A673 (cell line): ENCODE measurements at regions not wholly inside any gene's neighbourhood (a gene's known extent, or its start where the extent isn't known, plus 50 kb on each side); places are given as distances from the start of the nearest gene placed in this dataset.

Experiments
- BruUV-seq: library from RNA; stranded (reverse); fragments of 400-500 nt; replicated peaks from 2 replicates; lab custom pipeline; 2021; lab: Mats Ljungman, UMichigan
- CTCF ChIA-PET: fragments of 300-600 bp; sonication (Branson Sonifier 250); formaldehyde crosslinking; loops from one replicate; lab custom pipeline; 2022; ENCODE audit warnings: antibody characterized with exemption; lab: Charles Lee
- POLR2A ChIA-PET: fragments of 300-600 bp; sonication (Branson Sonifier 250); formaldehyde crosslinking; loops from one replicate; lab custom pipeline; 2022; ENCODE audit warnings: antibody characterized with exemption; ENCODE audit not compliant: low non-redundant PET; lab: Charles Lee
- DNase-seq: peaks from one replicate; pipeline ENCODE4 v3.0.0-alpha.2; 2015; ENCODE audit warnings: low spot score
- H3K27ac ChIP-seq: fragments of 200-600 bp; sonication (generic); 2 replicates; pipeline ENCODE4 v1.5.1; 2016; ENCODE audit warnings: mixed run types, low read depth, mild to moderate bottlenecking, mixed read lengths, antibody characterized with exemption, low read length; ENCODE audit not compliant: poor library complexity, severe bottlenecking
- H3K27me3 ChIP-seq: fragments of 200-600 bp; sonication (generic); replicated peaks from 2 replicates; pipeline ENCODE4 v1.6.1; 2017; ENCODE audit warnings: mixed run types, low read depth, mild to moderate bottlenecking, mixed read lengths, antibody characterized with exemption, low read length; ENCODE audit not compliant: insufficient read depth, poor library complexity
- H3K36me3 ChIP-seq: fragments of 200-600 bp; sonication (generic); 2 replicates; pipeline ENCODE4 v1.6.1; 2016; ENCODE audit warnings: mixed run types, mild to moderate bottlenecking, mixed read lengths, antibody characterized with exemption, low read length; ENCODE audit not compliant: insufficient read depth, poor library complexity, severe bottlenecking
- H3K4me1 ChIP-seq: fragments of 200-600 bp; sonication (generic); 2 replicates; pipeline ENCODE4 v1.6.1; 2017; ENCODE audit warnings: mixed run types, mild to moderate bottlenecking, mixed read lengths, antibody characterized with exemption, low read length; ENCODE audit not compliant: insufficient read depth, poor library complexity, severe bottlenecking
- H3K4me3 ChIP-seq: fragments of 200-600 bp; sonication (generic); 2 replicates; pipeline ENCODE4 v1.5.1; 2016; ENCODE audit warnings: low read depth, mixed run types, mild to moderate bottlenecking, mixed read lengths, low read length; ENCODE audit not compliant: poor library complexity, severe bottlenecking
- H3K9me3 ChIP-seq: fragments of 200-600 bp; sonication (generic); 2 replicates; pipeline ENCODE4 v1.6.1; 2016; ENCODE audit warnings: mixed run types, low read depth, mild to moderate bottlenecking, mixed read lengths, antibody characterized with exemption, low read length; ENCODE audit not compliant: poor library complexity, severe bottlenecking
- EZH2 ChIP-seq: fragments of 200-600 bp; sonication (generic); IDR thresholded peaks from 2 replicates; pipeline ENCODE4 v1.6.1; 2017; ENCODE audit warnings: borderline replicate concordance, low read depth, mild to moderate bottlenecking, mixed read lengths, antibody characterized with exemption, low read length; ENCODE audit not compliant: poor library complexity, severe bottlenecking
- intact Hi-C: fragments of 100-400 bp; cut with micrococcal nuclease; formaldehyde crosslinking; loops from one replicate; pipeline ENCODE4 v1.10.0; 2022; ENCODE audit not compliant: unreplicated experiment
- TF ChIP-seq, protein P1 (sequence below): fragments of 300-800, 200-600 bp; sonication (generic); conservative IDR thresholded peaks from 2 replicates; pipeline ENCODE4 v1.5.1; 2017; ENCODE audit warnings: low read depth, mild to moderate bottlenecking, antibody characterized with exemption, low read length, moderate library complexity, mixed read lengths

GRCh38 chr5:118008779-118009178, 979.6 kb downstream of the DTWD2 start:
- no peak for TF ChIP-seq EZH2
- TF ChIP-seq, protein P1, sequence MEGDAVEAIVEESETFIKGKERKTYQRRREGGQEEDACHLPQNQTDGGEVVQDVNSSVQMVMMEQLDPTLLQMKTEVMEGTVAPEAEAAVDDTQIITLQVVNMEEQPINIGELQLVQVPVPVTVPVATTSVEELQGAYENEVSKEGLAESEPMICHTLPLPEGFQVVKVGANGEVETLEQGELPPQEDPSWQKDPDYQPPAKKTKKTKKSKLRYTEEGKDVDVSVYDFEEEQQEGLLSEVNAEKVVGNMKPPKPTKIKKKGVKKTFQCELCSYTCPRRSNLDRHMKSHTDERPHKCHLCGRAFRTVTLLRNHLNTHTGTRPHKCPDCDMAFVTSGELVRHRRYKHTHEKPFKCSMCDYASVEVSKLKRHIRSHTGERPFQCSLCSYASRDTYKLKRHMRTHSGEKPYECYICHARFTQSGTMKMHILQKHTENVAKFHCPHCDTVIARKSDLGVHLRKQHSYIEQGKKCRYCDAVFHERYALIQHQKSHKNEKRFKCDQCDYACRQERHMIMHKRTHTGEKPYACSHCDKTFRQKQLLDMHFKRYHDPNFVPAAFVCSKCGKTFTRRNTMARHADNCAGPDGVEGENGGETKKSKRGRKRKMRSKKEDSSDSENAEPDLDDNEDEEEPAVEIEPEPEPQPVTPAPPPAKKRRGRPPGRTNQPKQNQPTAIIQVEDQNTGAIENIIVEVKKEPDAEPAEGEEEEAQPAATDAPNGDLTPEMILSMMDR = no peak
- Histone ChIP-seq H3K4me3 (no peak overlapping the region), H3K27ac (no peak overlapping the region), H3K9me3 (no peaks in the 10 kb centered on the region), H3K36me3 (no peaks in the 10 kb centered on the region), H3K4me1 (no peaks in the 10 kb centered on the region), H3K27me3 (no peaks in the 10 kb centered on the region)
- DNase-seq = no peak
- ChIA-PET POLR2A (no interaction called here), CTCF (no interaction called here)
- BruUV-seq = no TSS peak
- intact Hi-C loops = no loop called here

- BruUV-seq = no TSS peak
- ChIA-PET POLR2A (no interaction called here), CTCF (no interaction called here)
- H3K4me3 ChIP-seq = no peak overlapping the region
- H3K27me3 ChIP-seq = no peaks in the 10 kb centered on the region
- no peak overlapping the region for H3K27ac ChIP-seq
- H3K4me1 ChIP-seq = no peaks in the 10 kb centered on the region
- no peaks in the 10 kb centered on the region for H3K36me3 ChIP-seq
- intact Hi-C loops = no loop called here
- TF ChIP-seq, protein P1 = no peak
- H3K9me3 ChIP-seq = no peaks in the 10 kb centered on the region
- no peak for DNase-seq
These were observed 981.1 kb downstream of the DTWD2 start for GRCh38 chr5:118007262-118007661.

- no TSS peak for BruUV-seq
- POLR2A ChIA-PET = no interaction called here
- Histone ChIP-seq H3K27ac (no peak overlapping the region), H3K4me3 (no peak overlapping the region), H3K9me3 (no peaks in the 10 kb centered on the region), H3K27me3 (no peaks in the 10 kb centered on the region), H3K4me1 (no peaks in the 10 kb centered on the region), H3K36me3 (no peaks in the 10 kb centered on the region)
- TF ChIP-seq, protein P1 = no peak
- TF ChIP-seq EZH2 = no peak
- DNase-seq = no peak
- CTCF ChIA-PET = no interaction called here
- intact Hi-C loops = no loop called here
These were observed 982.1 kb downstream of the DTWD2 start for GRCh38 chr5:118006219-118006618.
